Upper lobe of right lung (tissue), 1 donor: ENCODE measurements at regions not wholly inside any gene's neighbourhood (a gene's known extent, or its start where the extent isn't known, plus 50 kb on each side); places are given as distances from the start of the nearest gene placed in this dataset.

Source experiments
- ATAC-seq: fragments of 200-7000 bp; cut with Tn5 transposase; one replicate; pipeline ENCODE4 v1.9.1; 2020; ENCODE audit warnings: mild to moderate bottlenecking, moderate library complexity
- DNase-seq: peaks from one replicate; pipeline ENCODE4 v3.0.0-alpha.2; 2020
- H3K27ac ChIP-seq: fragments of 200-600 bp; one replicate; pipeline ENCODE4 v1.8.0; 2022
- H3K27me3 ChIP-seq: fragments of 200-600 bp; one replicate; pipeline ENCODE4 v1.8.0; 2022; ENCODE audit warnings: mild to moderate bottlenecking
- H3K36me3 ChIP-seq: fragments of 200-600 bp; one replicate; pipeline ENCODE4 v1.8.0; 2022
- H3K4me1 ChIP-seq: fragments of 200-600 bp; one replicate; pipeline ENCODE4 v1.8.0; 2022
- H3K4me3 ChIP-seq: fragments of 200-600 bp; one replicate; pipeline ENCODE4 v1.8.0; 2022; ENCODE audit warnings: mild to moderate bottlenecking
- H3K9me3 ChIP-seq: fragments of 200-600 bp; one replicate; pipeline ENCODE4 v1.8.0; 2022
- CTCF ChIP-seq: fragments of 200-600 bp; IDR thresholded peaks from one replicate; pipeline ENCODE4 v1.8.0; 2022; ENCODE audit warnings: antibody characterized with exemption
- intact Hi-C: fragments of 100-400 bp; cut with DNase I; formaldehyde crosslinking; loops from one replicate; pipeline ENCODE4 v1.11.0; 2022
- donor health status: DM: no; HTN: yes; CAD: no; lungs with severe emphysema.

- Histone ChIP-seq H3K36me3 (no peaks in the 10 kb centered on the region), H3K4me1 (no peaks in the 10 kb centered on the region), H3K27me3 (no peaks in the 10 kb centered on the region), H3K4me3 (no peak overlapping the region), H3K9me3 (no peaks in the 10 kb centered on the region), H3K27ac (no peak overlapping the region)
- intact Hi-C loops = no loop called here
- ATAC-seq = no peak
- DNase-seq = no peak
- TF ChIP-seq CTCF = no peak
Measured at GRCh38 chr3:99357131-99357530, 281.3 kb upstream of the COL8A1 start.

GRCh38 chr3:99356696-99357095 is 281.7 kb upstream of the COL8A1 start:
- ATAC-seq = no peak
- H3K4me3 ChIP-seq = no peak overlapping the region
- H3K9me3 ChIP-seq = no peaks in the 10 kb centered on the region
- H3K27me3 ChIP-seq = no peaks in the 10 kb centered on the region
- no peak for DNase-seq
- no peak overlapping the region for H3K27ac ChIP-seq
- no peaks in the 10 kb centered on the region for H3K4me1 ChIP-seq
- no peaks in the 10 kb centered on the region for H3K36me3 ChIP-seq
- TF ChIP-seq CTCF = no peak
- intact Hi-C loops = no loop called here

- H3K27me3 ChIP-seq = no peaks in the 10 kb centered on the region
- H3K36me3 ChIP-seq = no peaks in the 10 kb centered on the region
- DNase-seq (no peak), ATAC-seq (no peak)
- H3K9me3 ChIP-seq = no peaks in the 10 kb centered on the region
- H3K27ac ChIP-seq = no peak overlapping the region
- intact Hi-C loops = no loop called here
- no peaks in the 10 kb centered on the region for H3K4me1 ChIP-seq
- H3K4me3 ChIP-seq = no peak overlapping the region
- no peak for TF ChIP-seq CTCF
Measured at GRCh38 chr3:99355465-99355864, 282.9 kb upstream of the COL8A1 start.

GRCh38 chr3:99352811-99353210 is 285.6 kb upstream of the COL8A1 start:
- H3K27me3 ChIP-seq = no peaks in the 10 kb centered on the region
- H3K9me3 ChIP-seq = no peaks in the 10 kb centered on the region
- H3K27ac ChIP-seq = no peak overlapping the region
- H3K4me3 ChIP-seq = no peak overlapping the region
- DNase-seq (no peak), ATAC-seq (no peak)
- no peak for TF ChIP-seq CTCF
- H3K4me1 ChIP-seq = no peaks in the 10 kb centered on the region
- H3K36me3 ChIP-seq = no peaks in the 10 kb centered on the region
- intact Hi-C loops = no loop called here

- no peaks in the 10 kb centered on the region for H3K4me1 ChIP-seq
- intact Hi-C loops = no loop called here
- H3K36me3 ChIP-seq = no peaks in the 10 kb centered on the region
- no peaks in the 10 kb centered on the region for H3K27me3 ChIP-seq
- no peak for DNase-seq
- no peak for ATAC-seq
- TF ChIP-seq CTCF = no peak
- H3K9me3 ChIP-seq = no peaks in the 10 kb centered on the region
- H3K27ac ChIP-seq = no peak overlapping the region
- H3K4me3 ChIP-seq = no peak overlapping the region
Measured at GRCh38 chr3:99351122-99351521, 287.3 kb upstream of the COL8A1 start.

- H3K4me1 ChIP-seq = no peaks in the 10 kb centered on the region
- TF ChIP-seq CTCF = no peak
- no peak overlapping the region for H3K27ac ChIP-seq
- intact Hi-C loops = no loop called here
- H3K4me3 ChIP-seq = no peak overlapping the region
- no peaks in the 10 kb centered on the region for H3K27me3 ChIP-seq
- no peaks in the 10 kb centered on the region for H3K36me3 ChIP-seq
- H3K9me3 ChIP-seq = no peaks in the 10 kb centered on the region
- DNase-seq (no peak), ATAC-seq (no peak)
Measured at GRCh38 chr3:99348451-99348850, 289.9 kb upstream of the COL8A1 start.
